H1 (cell line): ENCODE measurements at regions not wholly inside any gene's neighbourhood (a gene's known extent, or its start where the extent isn't known, plus 50 kb on each side); places are given as distances from the start of the nearest gene placed in this dataset.
A peak's percentile ranks its signal among the peaks of the same experiment; 100 is the strongest.

Source experiments
- CTCF ChIA-PET: fragments of 300-600 bp; sonication (Branson Sonifier 250); formaldehyde crosslinking; loops from one replicate; lab custom pipeline; 2021; ENCODE audit not compliant: partially characterized antibody; lab: Charles Lee
- POLR2A ChIA-PET: fragments of 300-600 bp; sonication (Branson Sonifier 250); formaldehyde crosslinking; loops from one replicate; lab custom pipeline; 2021; ENCODE audit warnings: inconsistent platforms; ENCODE audit not compliant: partially characterized antibody; lab: Charles Lee
- DNase-seq, 2 experiments: peaks; one replicate each; pipeline versions ENCODE4 v3.0.0 to v3.0.0-alpha.2; 2010 to 2022; ENCODE audit warnings: low spot score in 2 of 2, low read depth in 1 of 2, mixed read lengths in 1 of 2
- FAIRE-seq: peaks from 2 replicates; lab custom pipeline; 2011; peaks lifted over from hg19 to GRCh38; lab: Jason Lieb, UNC
- H2AFZ ChIP-seq: 2 replicates; pipeline ENCODE4 v1.8.1; 2012; ENCODE audit warnings: low read length, inconsistent platforms
- H2AK5ac ChIP-seq: 2 replicates; pipeline ENCODE4 v1.6.1; 2013; ENCODE audit warnings: low read depth, low read length
- H2BK120ac ChIP-seq: replicated peaks from 2 replicates; pipeline ENCODE3; 2013; ENCODE audit warnings: low read depth, low read length, inconsistent platforms
- H2BK12ac ChIP-seq: 2 replicates; pipeline ENCODE4 v1.6.1; 2013; ENCODE audit warnings: low read depth, low read length
- H2BK15ac ChIP-seq: 2 replicates; pipeline ENCODE4 v1.6.1; 2013; ENCODE audit warnings: low read length
- H2BK20ac ChIP-seq: 2 replicates; pipeline ENCODE4 v1.6.1; 2013; ENCODE audit warnings: low read length
- H2BK5ac ChIP-seq: 2 replicates; pipeline ENCODE4 v1.6.1; 2013; ENCODE audit warnings: low read depth, low read length
- H3K14ac ChIP-seq: 2 replicates; pipeline ENCODE4 v1.6.1; 2013; ENCODE audit warnings: inconsistent platforms; ENCODE audit not compliant: insufficient read length
- H3K18ac ChIP-seq: 2 replicates; pipeline ENCODE4 v1.6.1; 2013; ENCODE audit warnings: low read length; ENCODE audit errors: extremely low read depth
- H3K23ac ChIP-seq: 2 replicates; pipeline ENCODE4 v1.6.1; 2013; ENCODE audit warnings: inconsistent platforms; ENCODE audit not compliant: insufficient read length
- H3K23me2 ChIP-seq: 2 replicates; pipeline ENCODE4 v1.6.1; 2013; ENCODE audit warnings: low read depth, low read length
- H3K27ac ChIP-seq: 2 replicates; pipeline ENCODE4 v1.6.1; 2011; ENCODE audit warnings: low read depth, low read length, inconsistent platforms
- H3K27me3 ChIP-seq, 4 experiments: replicated peaks in 1 of 4; 1 replicate in 1 of 4; 2 replicates in 3 of 4; pipeline versions ENCODE4 v1.6.1 to v1.8.1; 2011 to 2013; ENCODE audit warnings: low read length in 3 of 4, mild to moderate bottlenecking in 3 of 4, inconsistent platforms in 2 of 4, mixed read lengths in 2 of 4, moderate library complexity in 1 of 4; ENCODE audit not compliant: control insufficient read depth in 3 of 4, insufficient read depth in 3 of 4; ENCODE audit errors: extremely low read depth in 1 of 4
- H3K36me3 ChIP-seq, 4 experiments: 2 replicates each; pipeline versions ENCODE4 v1.6.1 to v1.8.1; 2011 to 2013; ENCODE audit warnings: mild to moderate bottlenecking in 4 of 4, low read length in 3 of 4, moderate library complexity in 2 of 4, control low read depth in 1 of 4, inconsistent platforms in 1 of 4; ENCODE audit not compliant: insufficient read depth in 4 of 4, control insufficient read depth in 2 of 4
- H3K4ac ChIP-seq: replicated peaks from 2 replicates; pipeline ENCODE3; 2013; ENCODE audit warnings: low read length, low read depth, mixed read lengths, inconsistent platforms; ENCODE audit not compliant: insufficient read length
- H3K4me1 ChIP-seq, 4 experiments: replicated peaks in 1 of 4; 1 replicate in 1 of 4; 2 replicates in 3 of 4; pipeline versions ENCODE4 v1.6.1 to v1.8.1; 2011 to 2013; ENCODE audit warnings: low read length in 3 of 4, inconsistent platforms in 2 of 4, mixed read lengths in 1 of 4; ENCODE audit not compliant: insufficient read depth in 4 of 4, control insufficient read depth in 3 of 4
- H3K4me2 ChIP-seq, 2 experiments: 2 replicates each; pipeline versions ENCODE4 v1.6.1 to v1.8.1; 2011 to 2013; ENCODE audit warnings: low read depth in 2 of 2, low read length in 2 of 2, control low read depth in 1 of 2, inconsistent platforms in 1 of 2, mild to moderate bottlenecking in 1 of 2; ENCODE audit not compliant: insufficient read depth in 1 of 2
- H3K4me3 ChIP-seq, 4 experiments: fragments of 200-600, 300-600 bp in 1 of 4; sonication (generic), shearing (Covaris generic), sonication (Bioruptor Twin) in 1 of 4; 2 replicates each; pipeline versions ENCODE4 v1.5.1 to v1.8.1; 2011 to 2016; ENCODE audit warnings: low read length in 4 of 4, low read depth in 3 of 4, control low read depth in 2 of 4, inconsistent platforms in 2 of 4, mild to moderate bottlenecking in 2 of 4, mixed read lengths in 1 of 4, moderate library complexity in 1 of 4; ENCODE audit not compliant: insufficient read depth in 2 of 4; ENCODE audit errors: extremely low read depth in 1 of 4
- H3K56ac ChIP-seq: replicated peaks from 2 replicates; pipeline ENCODE3; 2013; ENCODE audit warnings: low read depth, mild to moderate bottlenecking, mixed read lengths, low read length, inconsistent platforms; ENCODE audit not compliant: insufficient read length
- H3K79me1 ChIP-seq: 2 replicates; pipeline ENCODE4 v1.6.1; 2013; ENCODE audit warnings: low read depth, low read length, control low read depth
- H3K79me2 ChIP-seq, 2 experiments: 2 replicates each; pipeline versions ENCODE4 v1.6.1 to v1.8.1; 2012 to 2013; ENCODE audit warnings: low read length in 2 of 2, mild to moderate bottlenecking in 2 of 2, inconsistent platforms in 1 of 2; ENCODE audit not compliant: insufficient read depth in 2 of 2, control insufficient read depth in 1 of 2
- H3K9ac ChIP-seq, 4 experiments: replicated peaks in 1 of 4; 1 replicate in 1 of 4; 2 replicates in 3 of 4; pipeline versions ENCODE4 v1.6.1 to v1.8.1; 2011 to 2013; ENCODE audit warnings: low read depth in 3 of 4, low read length in 3 of 4, control low read depth in 2 of 4, mild to moderate bottlenecking in 2 of 4, moderate library complexity in 2 of 4, inconsistent platforms in 1 of 4; ENCODE audit errors: extremely low read depth in 1 of 4
- H3K9me3 ChIP-seq, 2 experiments: 2 replicates each; pipeline versions ENCODE4 v1.6.1 to v1.8.1; 2012 to 2013; ENCODE audit warnings: mild to moderate bottlenecking in 2 of 2, moderate library complexity in 2 of 2, control low read depth in 1 of 2, inconsistent platforms in 1 of 2, low read depth in 1 of 2, low read length in 1 of 2, mixed read lengths in 1 of 2; ENCODE audit not compliant: insufficient read depth in 2 of 2
- H4K20me1 ChIP-seq, 2 experiments: replicated peaks in 1 of 2; 2 replicates each; pipeline versions ENCODE3 to v1.8.1; 2011 to 2013; ENCODE audit warnings: inconsistent platforms in 2 of 2, low read length in 2 of 2, mild to moderate bottlenecking in 1 of 2; ENCODE audit not compliant: insufficient read depth in 2 of 2, control insufficient read depth in 1 of 2
- H4K5ac ChIP-seq: 2 replicates; pipeline ENCODE4 v1.6.1; 2013; ENCODE audit warnings: low read length, low read depth, mixed read lengths, inconsistent platforms; ENCODE audit not compliant: insufficient read length
- H4K8ac ChIP-seq: 2 replicates; pipeline ENCODE4 v1.8.0; 2013; ENCODE audit warnings: mild to moderate bottlenecking, moderate library complexity, low read length, inconsistent platforms; ENCODE audit not compliant: insufficient read depth; ENCODE audit errors: extremely low read depth
- H4K91ac ChIP-seq: replicated peaks from 2 replicates; pipeline ENCODE3; 2013; ENCODE audit warnings: low read length, mixed read lengths, inconsistent platforms; ENCODE audit not compliant: insufficient read length
- ASH2L ChIP-seq: fragments of 200-600, 300-600 bp; sonication (generic); IDR thresholded peaks from one replicate; pipeline ENCODE4 v1.7.1; 2017; ENCODE audit warnings: low read length
- RAD21 ChIP-seq, 2 experiments: IDR thresholded peaks in 1 of 2; conservative IDR thresholded peaks in 1 of 2; 2 replicates each; pipeline ENCODE4 v1.6.1; 2011; ENCODE audit warnings: low read depth in 2 of 2, low read length in 2 of 2, improper control_type of control experiment in 1 of 2, inconsistent platforms in 1 of 2, mild to moderate bottlenecking in 1 of 2, moderate library complexity in 1 of 2
- RBBP5 ChIP-seq: IDR thresholded peaks from 2 replicates; pipeline ENCODE4 v1.7.1; 2012; ENCODE audit warnings: low read depth, mild to moderate bottlenecking, inconsistent platforms, low read length, moderate library complexity, borderline replicate concordance
- WGBS, 2 experiments: shearing (Covaris generic) in 1 of 2; methylation state at CpG; one replicate each; pipeline versions ENCODE4 v1.1.6 to v1.1.7; 2013 to 2015; ENCODE audit warnings: low lambda C conversion rate in 2 of 2, mixed read lengths in 2 of 2, inconsistent platforms in 1 of 2, low coverage in 1 of 2, missing lambda C conversion rate in 1 of 2; ENCODE audit not compliant: insufficient replicate concordance in 2 of 2, insufficient coverage in 1 of 2, insufficient read length in 1 of 2; ENCODE audit errors: extremely low coverage in 1 of 2, missing lambda C conversion rate in 1 of 2; 5-methylcytosine and 5-hydroxymethylcytosine counted together
- TF ChIP-seq, protein P1 (sequence below), 3 experiments: IDR thresholded peaks; 1 replicate in 2 of 3; 2 replicates in 1 of 3; pipeline versions ENCODE4 v1.5.1 to v1.6.1; 2011; ENCODE audit warnings: low read length in 3 of 3, mild to moderate bottlenecking in 3 of 3, inconsistent platforms in 2 of 3, low read depth in 1 of 3, moderate library complexity in 1 of 3; ENCODE audit not compliant: insufficient read depth in 1 of 3; ENCODE audit errors: control extremely low read depth in 1 of 3

DNA sequence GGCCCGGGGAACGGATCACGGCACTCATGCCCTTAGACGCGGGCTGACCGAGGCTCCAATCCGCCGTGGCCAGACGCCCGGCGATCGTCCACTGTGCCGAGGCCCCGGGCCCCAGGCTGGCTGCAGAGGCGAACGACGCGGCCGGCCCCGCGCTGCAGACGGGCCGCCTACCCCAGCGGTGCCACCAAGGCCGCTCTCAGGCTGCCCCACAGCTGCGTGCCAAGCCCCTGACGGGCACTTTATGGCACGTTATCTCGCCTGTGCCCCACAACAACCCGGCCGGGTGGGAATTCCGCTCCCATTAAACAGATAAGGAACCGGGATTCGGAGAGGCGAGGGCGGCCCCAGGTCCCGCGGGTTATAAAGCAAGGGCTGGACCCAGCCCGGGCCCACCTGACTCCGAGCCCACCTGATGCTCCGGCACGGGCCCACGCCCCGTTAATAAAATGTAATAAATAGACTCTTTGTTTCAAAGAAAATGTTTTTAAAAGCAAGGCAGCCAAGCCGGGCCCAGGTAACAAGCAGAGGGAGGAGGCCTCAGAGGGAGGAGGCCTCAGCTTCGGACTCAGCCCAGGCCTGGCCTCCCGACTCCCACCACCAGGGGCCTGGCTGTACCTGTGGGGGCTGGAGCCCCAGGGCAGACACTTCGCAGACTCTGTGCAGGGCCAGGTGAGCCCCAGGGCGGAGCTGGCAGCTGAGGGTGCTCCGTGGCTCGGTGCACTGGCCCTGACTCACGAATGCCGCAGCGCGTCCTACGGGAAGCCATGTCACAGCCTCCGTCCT is 79.7 kb downstream of the FOXL3 start:
- WGBS, 2 experiments = 89% methylated on average over 55 of the region's 57 CpGs; no CpG with 5 or more reads in 1 of the 2 experiments

More for the DNA sequence above, 79.7 kb downstream of the FOXL3 start:
- no peak overlapping the region for H2AFZ ChIP-seq
- no peak overlapping the region for H3K18ac ChIP-seq
- H4K5ac ChIP-seq = no peak overlapping the region
- H3K79me1 ChIP-seq = no peaks in the 10 kb centered on the region
- no peaks in the 10 kb centered on the region for H3K36me3 ChIP-seq
- H3K9me3 ChIP-seq = no peaks in the 10 kb centered on the region
- no peaks in the 10 kb centered on the region for H4K20me1 ChIP-seq
- H2AK5ac ChIP-seq = no peak overlapping the region
- no peak overlapping the region for H2BK20ac ChIP-seq
- no peaks in the 10 kb centered on the region; the same call in 1 of the 2 replicates for H3K23me2 ChIP-seq
- CTCF ChIA-PET = interaction anchor here (0.6 to 1.0 kb wide), 3 partner anchors 15 to 557 kb away, joined by 3 to 4 read pairs (median 3); no protein-coding TSS in a partner anchor
- no peak overlapping the region for H2BK5ac ChIP-seq
- H3K4me1 ChIP-seq = peaks cover 0 to 8% (median 4%) of the 10 kb centered on the region in 4 experiments; a peak in 2 of 7 replicates
- H3K9ac ChIP-seq = no peak overlapping the region
- no peak for TF ChIP-seq ASH2L
- peak; percentile 2 to 44; a peak in 3 of 4 replicates for TF ChIP-seq RAD21 (IDR thresholded peaks at IDR 0.05 in 1 of 2, conservative IDR thresholded peaks at IDR 0.05 in 1 of 2; ENCODE audit: low read depth in 2 of 2, low read length in 2 of 2)
- TF ChIP-seq, protein P1, sequence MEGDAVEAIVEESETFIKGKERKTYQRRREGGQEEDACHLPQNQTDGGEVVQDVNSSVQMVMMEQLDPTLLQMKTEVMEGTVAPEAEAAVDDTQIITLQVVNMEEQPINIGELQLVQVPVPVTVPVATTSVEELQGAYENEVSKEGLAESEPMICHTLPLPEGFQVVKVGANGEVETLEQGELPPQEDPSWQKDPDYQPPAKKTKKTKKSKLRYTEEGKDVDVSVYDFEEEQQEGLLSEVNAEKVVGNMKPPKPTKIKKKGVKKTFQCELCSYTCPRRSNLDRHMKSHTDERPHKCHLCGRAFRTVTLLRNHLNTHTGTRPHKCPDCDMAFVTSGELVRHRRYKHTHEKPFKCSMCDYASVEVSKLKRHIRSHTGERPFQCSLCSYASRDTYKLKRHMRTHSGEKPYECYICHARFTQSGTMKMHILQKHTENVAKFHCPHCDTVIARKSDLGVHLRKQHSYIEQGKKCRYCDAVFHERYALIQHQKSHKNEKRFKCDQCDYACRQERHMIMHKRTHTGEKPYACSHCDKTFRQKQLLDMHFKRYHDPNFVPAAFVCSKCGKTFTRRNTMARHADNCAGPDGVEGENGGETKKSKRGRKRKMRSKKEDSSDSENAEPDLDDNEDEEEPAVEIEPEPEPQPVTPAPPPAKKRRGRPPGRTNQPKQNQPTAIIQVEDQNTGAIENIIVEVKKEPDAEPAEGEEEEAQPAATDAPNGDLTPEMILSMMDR (IDR thresholded peaks at IDR 0.05; ENCODE audit: control extremely low read depth in 1 of 3, insufficient read depth in 1 of 3, low read depth in 1 of 3, low read length in 3 of 3) = peak in 2 of 3 experiments; percentile 24 to 51; a peak in 3 of 4 replicates
- no peak for TF ChIP-seq RBBP5
- FAIRE-seq (no peak), DNase-seq (peak in 1 of 2 experiments; percentile 59)
- H3K79me2 ChIP-seq = no peaks in the 10 kb centered on the region
- peak overlapping the region; percentile 57 for H4K8ac ChIP-seq
- no peak overlapping the region for H3K23ac ChIP-seq
- H2BK12ac ChIP-seq = no peak overlapping the region; the same call in 1 of the 2 replicates
- H3K4ac ChIP-seq = no peak overlapping the region
- no peaks in the 10 kb centered on the region for H3K27me3 ChIP-seq
- no peak overlapping the region for H2BK120ac ChIP-seq
- no peak overlapping the region for H2BK15ac ChIP-seq
- H3K56ac ChIP-seq = no peak overlapping the region
- no peak overlapping the region for H4K91ac ChIP-seq
- no peak overlapping the region for H3K27ac ChIP-seq
- no peak overlapping the region for H3K4me2 ChIP-seq
- POLR2A ChIA-PET = no interaction called here
- no peak overlapping the region for H3K4me3 ChIP-seq
- no peak overlapping the region for H3K14ac ChIP-seq
